ENCODE measurements at regions not wholly inside any gene's neighbourhood (a gene's known extent, or its start where the extent isn't known, plus 50 kb on each side); places are given as distances from the start of the nearest gene placed in this dataset.
A peak's percentile ranks its signal among the peaks of the same experiment; 100 is the strongest.
"Not testable (repeated sequence)": the region's sequence is repeated elsewhere in the genome, so short reads cannot be mapped to it uniquely, and the experiment has no call there.

GRCh38 chr20:52426856-52427255 is 235.3 kb upstream of the ZFP64 start:
- DNase-seq = no peak

GRCh38 chr20:52425701-52426100 is 234.1 kb upstream of the ZFP64 start:
- no peak for DNase-seq

- DNase-seq = no peak
These were observed 233.7 kb upstream of the ZFP64 start for GRCh38 chr20:52425253-52425652.

GRCh38 chr20:52424357-52424942 is 232.9 kb upstream of the ZFP64 start:
- DNase-seq = not testable (repeated sequence)

- DNase-seq = not testable (repeated sequence)
These were observed 232.1 kb upstream of the ZFP64 start for GRCh38 chr20:52423536-52424140.

GRCh38 chr20:52422574-52423336 is 231.2 kb upstream of the ZFP64 start:
- DNase-seq = no peak

GRCh38 chr20:52420805-52421204 is 229.2 kb upstream of the ZFP64 start:
- DNase-seq = no peak

GRCh38 chr20:52419205-52419604 is 227.6 kb upstream of the ZFP64 start:
- DNase-seq = no peak

GRCh38 chr20:52416953-52417352 is 225.4 kb upstream of the ZFP64 start:
- no peak for DNase-seq

- DNase-seq = no peak
These were observed 220.0 kb upstream of the ZFP64 start for GRCh38 chr20:52411611-52412010.

- no peak for DNase-seq
These were observed 219.2 kb upstream of the ZFP64 start for GRCh38 chr20:52410731-52411234.

GRCh38 chr20:52410182-52410647 is 218.6 kb upstream of the ZFP64 start:
- DNase-seq = no peak

GRCh38 chr20:52405986-52406385 is 214.4 kb upstream of the ZFP64 start:
- DNase-seq = no peak

- peak in 1 of 2 experiments; percentile 23 for DNase-seq
These were observed 213.8 kb upstream of the ZFP64 start for GRCh38 chr20:52405417-52405816.

GRCh38 chr20:52404671-52405070 is 213.1 kb upstream of the ZFP64 start:
- DNase-seq = no peak

- no peak for DNase-seq
These were observed 211.4 kb upstream of the ZFP64 start for GRCh38 chr20:52402950-52403349.

- DNase-seq = no peak
These were observed 210.9 kb upstream of the ZFP64 start for GRCh38 chr20:52402514-52402913.

GRCh38 chr20:52401431-52401830 is 209.9 kb upstream of the ZFP64 start:
- DNase-seq = no peak

- no peak for DNase-seq
These were observed 207.8 kb upstream of the ZFP64 start for GRCh38 chr20:52399352-52399751.

GRCh38 chr20:52389606-52390005 is 198.0 kb upstream of the ZFP64 start:
- DNase-seq = no peak

GRCh38 chr20:52383995-52384621 is 192.5 kb upstream of the ZFP64 start:
- DNase-seq = no peak

- DNase-seq = no peak
These were observed 191.4 kb upstream of the ZFP64 start for GRCh38 chr20:52382933-52383332.

GRCh38 chr20:52379723-52380336 is 188.3 kb upstream of the ZFP64 start:
- no peak for DNase-seq

Measured in AML-193 (cell line).